AG09309 (cell line): ENCODE measurements at regions not wholly inside any gene's neighbourhood (a gene's known extent, or its start where the extent isn't known, plus 50 kb on each side); places are given as distances from the start of the nearest gene placed in this dataset.

Source experiments
- DNase-seq: peaks from one replicate; pipeline ENCODE4 v3.0.0-alpha.2; 2010; ENCODE audit warnings: low read depth
- H3K4me3 ChIP-seq: 2 replicates; pipeline ENCODE4 v1.5.1; 2011; ENCODE audit warnings: mild to moderate bottlenecking, low read depth, low read length, moderate library complexity; ENCODE audit not compliant: control insufficient read depth
- CTCF ChIP-seq: IDR thresholded peaks from 2 replicates; pipeline ENCODE4 v1.5.1; 2011; ENCODE audit warnings: mild to moderate bottlenecking, low read depth, low read length, inconsistent platforms; ENCODE audit not compliant: insufficient read depth, control insufficient read depth; ENCODE audit errors: missing control alignments

- DNase-seq = no peak
- no peak overlapping the region for H3K4me3 ChIP-seq
- no peak for TF ChIP-seq CTCF
These were observed 246.7 kb downstream of the DHX15 start for GRCh38 chr4:24337451-24338190.

- H3K4me3 ChIP-seq = no peak overlapping the region
- DNase-seq = no peak
- TF ChIP-seq CTCF = no peak
These were observed 248.7 kb downstream of the DHX15 start for GRCh38 chr4:24335616-24336015.

GRCh38 chr4:24334906-24335305 is 249.4 kb downstream of the DHX15 start:
- no peak for DNase-seq
- no peak for TF ChIP-seq CTCF
- H3K4me3 ChIP-seq = no peak overlapping the region

GRCh38 chr4:24330573-24330972 is 253.8 kb downstream of the DHX15 start:
- DNase-seq = no peak

GRCh38 chr4:24330172-24330571 is 254.2 kb downstream of the DHX15 start:
- DNase-seq = no peak
- H3K4me3 ChIP-seq = no peak overlapping the region
- TF ChIP-seq CTCF = no peak

More at GRCh38 chr4:24330573-24330972, 253.8 kb downstream of the DHX15 start:
- no peak overlapping the region for H3K4me3 ChIP-seq
- no peak for TF ChIP-seq CTCF

- no peak for DNase-seq
- H3K4me3 ChIP-seq = no peak overlapping the region
- TF ChIP-seq CTCF = no peak
These were observed 255.6 kb downstream of the DHX15 start for GRCh38 chr4:24328711-24329110.
